Esophagus squamous epithelium (tissue), 4 donors: ENCODE measurements at regions not wholly inside any gene's neighbourhood (a gene's known extent, or its start where the extent isn't known, plus 50 kb on each side); places are given as distances from the start of the nearest gene placed in this dataset.

ENCODE experiments used
- CTCF ChIP-seq, 6 experiments: fragments of 450-650 bp in 4 of 6; fragments of 200-600 bp in 2 of 6; sonication (generic) in 2 of 6; IDR thresholded peaks; one replicate each; pipeline ENCODE4 v1.5.1; 2016 to 2019; ENCODE audit warnings: antibody characterized with exemption in 6 of 6, mild to moderate bottlenecking in 4 of 6, moderate library complexity in 4 of 6
- POLR2A ChIP-seq, 4 donors: fragments of 450-650 bp; IDR thresholded peaks; one replicate each; pipeline ENCODE4 v1.6.1; 2017; ENCODE audit warnings: antibody characterized with exemption in 4 of 4, mild to moderate bottlenecking in 4 of 4, moderate library complexity in 3 of 4

- TF ChIP-seq CTCF (IDR thresholded peaks at IDR 0.05) (no peak), POLR2A (IDR thresholded peaks at IDR 0.05) (no peak)
These were observed 559.8 kb downstream of the CDH26 start for GRCh38 chr20:60518022-60518421.
